Mammary epithelial cell (primary cell): ENCODE measurements at regions not wholly inside any gene's neighbourhood (a gene's known extent, or its start where the extent isn't known, plus 50 kb on each side); places are given as distances from the start of the nearest gene placed in this dataset.

Experiments
- CTCF ChIP-seq, 2 donors: IDR thresholded peaks in 1 of 2; conservative IDR thresholded peaks in 1 of 2; 2 replicates each; pipeline ENCODE4 v1.5.1; 2011 to 2012; ENCODE audit warnings: inconsistent platforms in 2 of 2, low read length in 2 of 2, mild to moderate bottlenecking in 2 of 2, control low read depth in 1 of 2, low read depth in 1 of 2; ENCODE audit not compliant: insufficient read depth in 1 of 2; ENCODE audit errors: extremely low read depth in 1 of 2
- EZH2 ChIP-seq: IDR thresholded peaks from 2 replicates; pipeline ENCODE4 v1.6.1; 2012; ENCODE audit warnings: low read length, inconsistent platforms, borderline replicate concordance

- TF ChIP-seq EZH2 (no peak), CTCF (conservative IDR thresholded peaks at IDR 0.05 in 1 of 2, IDR thresholded peaks at IDR 0.05 in 1 of 2; ENCODE audit: extremely low read depth in 1 of 2, insufficient read depth in 1 of 2, low read depth in 1 of 2, low read length in 2 of 2) (no peak)
Observed at GRCh38 chr3:78390221-78390620, 1350.3 kb downstream of the ROBO2 start.
